Left renal pelvis (tissue), 4 donors: ENCODE measurements at regions not wholly inside any gene's neighbourhood (a gene's known extent, or its start where the extent isn't known, plus 50 kb on each side); places are given as distances from the start of the nearest gene placed in this dataset.

Source experiments
- DNase-seq, 4 donors: peaks; one replicate each; pipeline ENCODE4 v3.0.0-alpha.2; 2013; ENCODE audit warnings: low read depth in 4 of 4, low spot score in 3 of 4

DNA sequence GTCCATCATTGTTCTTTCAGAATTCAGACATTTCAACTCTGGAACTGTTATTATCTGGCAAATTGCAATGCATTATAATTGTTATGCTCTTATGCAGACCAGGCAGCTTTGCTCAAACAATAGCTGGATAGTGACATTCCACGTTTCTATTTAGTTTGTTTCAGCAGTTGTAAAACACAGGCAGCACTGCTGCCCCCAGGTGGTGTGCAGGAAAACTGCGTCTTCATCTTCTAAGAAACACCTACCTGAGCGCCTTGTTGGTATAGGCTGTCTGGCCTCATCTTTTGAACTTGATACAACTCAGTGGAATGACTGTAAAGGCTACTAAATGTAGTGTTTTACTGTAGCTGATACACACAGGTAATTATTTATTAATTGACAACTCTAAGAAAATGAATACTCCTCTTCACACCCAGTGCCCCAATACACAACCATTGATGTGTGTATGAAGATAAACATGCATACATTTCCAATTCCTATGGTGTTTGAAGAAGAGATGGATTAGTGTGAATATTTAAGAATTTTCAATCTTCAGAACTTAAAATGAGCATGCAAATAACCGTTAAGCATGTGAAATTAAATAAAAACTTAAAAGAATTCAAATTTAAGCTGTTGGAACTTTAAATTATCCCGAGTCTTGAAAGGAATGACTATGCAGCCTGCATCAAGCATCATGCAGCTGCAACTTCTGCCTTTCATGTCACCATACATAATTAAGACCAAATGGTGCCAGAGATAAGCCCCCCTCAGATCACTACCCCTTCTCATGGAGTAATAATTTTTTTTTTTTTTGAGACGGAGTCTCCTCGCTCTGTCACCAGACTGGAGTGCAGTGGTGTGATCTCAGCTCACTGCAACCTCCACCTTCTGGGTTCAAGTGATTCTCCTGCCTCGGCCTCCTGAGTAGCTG, 85.6 kb downstream of the CD8B2 start:
- no peak for DNase-seq

DNA sequence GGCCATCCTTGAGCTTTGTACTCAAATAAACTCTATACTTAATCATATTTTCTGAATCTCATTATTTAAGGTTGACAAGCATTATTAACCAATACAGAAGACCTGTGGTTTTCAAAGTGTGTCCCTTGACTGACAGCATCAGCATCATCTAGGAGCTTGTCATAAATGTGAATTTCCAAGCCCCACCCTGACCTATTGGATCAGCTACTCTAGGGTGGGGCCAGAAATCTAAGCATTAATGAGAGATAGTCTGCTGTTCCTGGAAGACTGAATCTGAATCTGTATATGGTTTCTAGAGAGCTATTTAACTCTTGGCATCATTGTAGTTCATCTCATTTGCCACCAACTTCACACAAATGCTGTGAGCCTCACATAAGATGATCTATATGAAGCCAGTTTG, 86.6 kb downstream of the CD8B2 start:
- DNase-seq = no peak

DNA sequence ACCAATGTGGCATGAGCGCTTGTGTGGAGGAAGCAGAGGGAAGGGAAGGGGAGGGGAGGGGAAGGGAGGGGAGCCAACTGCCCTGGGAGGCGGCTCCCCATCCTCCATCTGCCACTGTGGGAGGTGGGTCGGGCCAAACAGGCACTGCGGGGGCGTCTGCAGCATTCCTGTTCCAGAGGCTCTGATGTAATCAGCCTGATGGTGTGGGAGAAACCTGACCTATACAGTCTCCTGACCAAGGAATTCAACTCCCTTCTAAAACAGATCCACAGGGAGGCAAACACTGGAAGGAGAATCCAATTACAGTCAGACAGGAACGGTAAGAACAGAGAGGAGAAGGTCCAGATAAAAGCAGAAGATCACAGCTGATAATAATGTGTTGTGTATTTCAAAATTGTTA, 88.8 kb downstream of the CD8B2 start:
- peak; percentile 68 to 83 (median 72) for DNase-seq

DNA sequence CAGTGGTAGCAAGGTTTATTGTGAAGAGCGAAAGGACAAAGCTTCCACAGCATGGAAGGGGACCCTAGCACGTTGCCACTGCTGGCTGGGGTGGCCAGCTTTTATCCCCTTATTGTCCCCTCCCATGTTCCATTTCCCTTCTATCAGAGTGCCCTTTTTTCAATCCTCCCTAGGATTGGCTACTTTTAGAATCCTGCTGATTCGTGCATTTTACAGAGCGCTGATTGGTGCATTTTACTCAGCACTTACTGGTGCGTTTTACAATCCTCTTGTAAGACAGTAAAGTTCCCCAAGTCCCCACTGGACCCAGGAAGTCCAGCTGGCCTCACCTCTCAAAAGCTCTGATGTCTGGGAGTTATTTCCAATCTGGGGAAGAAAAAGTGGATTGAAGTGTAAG, 90.1 kb downstream of the CD8B2 start:
- DNase-seq = no peak

DNA sequence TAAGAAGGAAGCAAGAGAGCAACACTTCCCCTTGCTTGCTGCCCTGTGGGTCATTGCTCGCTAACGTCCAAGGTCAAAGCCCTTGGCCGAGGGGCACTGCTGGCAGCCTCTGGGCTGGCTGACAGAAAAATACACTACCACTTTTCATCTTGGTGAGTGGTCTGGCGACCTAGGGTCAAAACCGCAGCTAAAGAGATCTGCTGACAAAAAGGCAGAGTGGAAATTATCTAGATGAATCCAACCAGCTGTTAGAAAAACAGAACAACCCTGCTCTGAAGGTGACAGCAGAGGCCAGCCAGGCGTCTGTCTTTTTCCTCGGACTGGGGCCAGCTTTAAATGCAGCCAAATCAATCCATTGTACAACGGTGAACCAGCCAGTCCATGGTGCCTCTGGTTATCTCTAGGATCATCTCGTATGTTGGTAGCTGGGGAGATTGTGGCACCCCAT, 92.6 kb downstream of the CD8B2 start:
- no peak for DNase-seq

DNA sequence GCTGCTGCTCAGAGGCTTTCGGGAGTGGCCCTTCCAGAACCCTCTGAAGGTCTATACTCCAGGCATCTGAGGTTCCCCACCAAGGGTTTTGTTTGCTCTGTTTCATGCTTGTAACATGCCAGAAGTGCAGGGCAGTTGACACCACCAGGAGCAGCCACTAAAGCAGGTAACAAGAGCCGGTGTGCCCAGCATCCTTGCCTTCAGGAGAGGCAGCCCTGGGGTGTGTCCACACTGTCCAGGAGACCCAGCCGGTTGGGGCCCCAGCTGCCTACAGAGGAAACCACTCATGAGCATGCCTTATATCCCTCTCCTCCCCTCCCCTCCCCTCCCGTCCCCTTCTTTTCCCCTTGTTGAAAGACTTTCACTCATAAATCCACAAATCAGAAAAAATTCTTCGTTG, 93.1 kb downstream of the CD8B2 start:
- no peak for DNase-seq

DNA sequence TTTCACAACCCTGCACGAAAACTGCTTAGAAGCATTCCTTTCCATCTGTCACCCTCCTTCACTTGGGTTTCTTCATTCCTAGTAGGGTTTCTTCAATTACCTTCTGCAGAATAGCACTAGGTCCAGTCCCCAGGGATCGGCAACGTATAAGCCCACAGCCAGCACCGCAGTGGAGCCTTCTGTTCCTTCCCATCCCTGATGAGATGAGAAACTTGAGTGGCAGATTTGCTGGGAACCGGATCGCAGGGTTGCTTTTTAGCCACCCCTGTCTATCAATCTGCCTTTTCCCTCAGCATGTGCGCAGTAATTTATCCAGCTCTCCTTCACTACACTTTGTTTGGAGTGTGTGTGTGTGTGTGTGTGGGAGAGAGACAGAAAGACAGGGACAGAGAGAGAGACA, 94.2 kb downstream of the CD8B2 start:
- DNase-seq = no peak

DNA sequence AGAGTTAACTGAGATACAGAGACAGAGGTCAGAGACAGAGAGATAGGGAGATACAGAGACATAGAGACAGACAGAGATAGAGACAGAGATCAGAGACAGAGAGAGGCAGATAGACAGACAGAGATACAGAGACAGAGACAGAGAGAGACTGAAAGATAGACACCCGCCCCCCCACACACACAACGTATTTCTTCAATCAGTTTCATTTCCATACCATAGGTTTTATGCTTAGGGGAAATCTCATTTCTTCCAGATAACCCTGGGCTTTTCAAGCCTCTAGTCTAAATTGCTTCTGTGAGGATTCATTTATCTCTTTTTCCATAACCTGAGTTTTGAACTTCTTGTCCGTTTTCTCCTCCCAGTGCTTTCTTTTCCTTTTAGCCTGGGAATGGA, 94.6 kb downstream of the CD8B2 start:
- no peak for DNase-seq

DNA sequence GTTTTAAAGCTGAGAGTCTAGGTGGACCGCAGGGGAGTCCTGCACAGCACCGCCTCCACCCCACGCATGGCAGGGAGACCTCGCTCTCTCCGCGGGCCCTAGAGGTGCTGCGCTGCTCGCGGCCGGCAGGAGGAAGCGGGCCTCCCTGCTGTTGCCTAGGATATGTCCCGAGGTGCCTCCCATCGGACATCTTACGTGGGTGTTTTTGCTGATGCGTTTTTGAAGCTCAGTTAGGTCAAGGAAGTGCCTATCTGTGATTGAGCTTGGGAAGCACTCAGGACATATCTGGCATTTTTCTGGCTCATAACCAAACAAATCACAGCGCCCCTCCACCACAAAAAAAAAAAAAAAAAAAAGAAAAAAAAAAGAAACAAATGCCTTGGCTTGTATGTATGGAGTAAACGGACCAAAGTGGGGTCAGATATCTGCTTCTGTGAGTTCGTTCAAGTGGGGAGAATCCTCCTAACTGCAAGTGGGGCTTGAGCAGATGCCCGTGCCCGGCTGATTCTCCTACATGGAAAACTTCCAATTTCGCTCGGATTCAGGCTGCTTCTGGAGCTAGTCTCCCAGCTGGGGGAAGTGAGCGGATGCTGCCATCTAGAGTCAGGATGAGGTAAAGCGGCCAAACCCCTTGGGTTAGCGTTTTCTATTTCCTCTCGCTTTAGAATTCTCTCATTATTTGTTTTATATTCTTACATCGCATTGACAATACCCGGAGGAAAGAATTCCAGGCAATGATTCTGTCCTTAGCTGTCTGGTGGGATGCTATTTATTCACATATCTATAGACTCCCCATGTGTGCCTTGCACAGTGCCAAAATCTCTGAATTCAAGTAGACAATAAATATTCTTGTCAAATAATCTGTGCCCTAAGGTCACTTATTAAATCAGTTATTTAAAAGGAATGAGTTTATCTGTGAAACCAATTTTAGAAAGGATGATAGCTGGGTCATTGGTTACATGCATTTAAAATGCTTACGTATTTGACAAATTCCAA, 95.3 kb downstream of the CD8B2 start:
- peak; percentile 71 to 83 (median 78) for DNase-seq

DNA sequence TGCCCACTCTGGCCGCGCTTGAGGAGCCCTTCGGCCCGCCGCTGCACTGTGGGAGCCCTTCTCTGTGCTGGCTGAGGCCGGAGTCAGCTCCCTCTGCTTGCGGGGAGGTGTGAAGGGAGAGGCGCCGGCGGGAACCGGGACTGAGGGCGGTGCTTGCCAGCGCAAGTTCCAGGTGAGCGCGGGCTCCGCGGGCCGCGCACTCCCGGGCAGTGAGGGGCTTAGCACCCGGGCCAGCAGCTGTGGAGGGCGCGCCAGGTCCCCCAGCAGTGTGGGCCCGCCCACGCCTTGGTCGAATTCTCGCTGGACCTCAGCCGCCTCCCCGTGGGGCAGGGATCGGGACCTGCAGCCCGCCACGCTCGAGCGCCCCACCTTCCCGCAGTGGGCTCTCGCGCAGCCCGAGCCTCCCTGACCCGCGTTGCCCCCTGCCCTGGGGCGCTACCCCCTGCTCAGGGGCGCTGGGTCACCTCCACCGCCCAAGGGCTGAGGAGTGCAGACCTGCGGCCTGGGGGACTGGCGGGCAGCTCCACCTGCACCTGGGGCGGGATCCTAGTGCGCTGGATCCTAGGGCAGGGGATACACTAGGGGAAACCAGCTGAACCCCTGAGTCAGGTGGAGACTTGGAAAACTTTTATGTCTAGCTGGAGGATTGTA, 97.3 kb downstream of the CD8B2 start:
- DNase-seq = no peak

DNA sequence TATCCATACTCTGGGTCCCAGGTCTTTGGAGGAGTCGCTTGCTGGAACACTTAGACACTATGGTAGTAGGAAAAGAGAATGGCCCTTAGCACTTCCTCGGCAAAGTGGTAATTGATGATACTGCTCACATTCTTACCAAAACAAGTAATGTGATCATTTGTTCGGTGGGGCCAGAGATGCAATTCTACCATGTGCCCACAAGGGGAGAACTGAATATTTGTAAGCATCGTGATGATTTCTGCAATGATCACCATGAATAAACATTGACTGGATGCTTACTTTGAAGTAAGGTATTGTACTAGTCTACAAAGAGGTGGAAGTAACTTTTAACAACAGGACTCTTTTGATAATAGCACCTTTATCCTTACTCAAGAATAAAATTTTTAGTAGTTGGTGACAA, 109.7 kb downstream of the CD8B2 start:
- DNase-seq = no peak

DNA sequence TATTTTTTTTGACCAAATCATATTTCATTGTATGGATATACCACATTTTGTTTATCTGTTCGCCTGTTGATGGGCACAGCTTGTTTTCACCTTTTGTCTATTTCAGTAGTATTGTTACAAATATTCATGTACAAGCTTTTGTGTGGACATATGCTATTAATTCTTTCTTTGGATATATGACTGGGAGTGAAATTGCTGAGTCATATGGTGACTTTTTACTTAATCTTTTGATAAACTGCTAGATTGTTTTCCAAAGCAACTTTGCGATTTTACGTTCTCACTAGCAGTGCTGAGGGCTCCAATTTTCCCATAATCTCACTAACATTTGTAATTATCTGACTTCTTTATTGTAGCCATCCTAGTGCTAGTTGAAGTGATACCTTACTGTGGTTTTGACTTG, 112.4 kb downstream of the CD8B2 start:
- DNase-seq = no peak

DNA sequence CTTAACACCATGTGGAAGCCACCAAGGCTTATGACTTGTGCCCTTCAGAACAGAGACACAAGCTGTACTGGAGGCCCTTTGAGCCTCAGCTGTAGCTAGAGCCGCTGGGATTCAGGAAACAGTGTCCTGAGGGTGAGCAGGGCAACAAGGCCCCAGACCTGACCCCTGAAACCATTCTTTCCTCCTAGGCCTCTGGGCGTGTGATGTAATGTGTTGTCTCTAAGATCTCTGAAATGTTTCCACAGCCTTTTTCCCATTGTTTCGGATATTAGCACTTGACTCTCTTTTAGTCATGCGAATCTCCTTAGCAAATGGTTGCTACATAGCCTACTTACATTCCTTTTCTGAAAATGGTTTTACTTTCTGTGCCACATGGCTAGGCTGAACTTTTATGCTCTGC, 114.9 kb downstream of the CD8B2 start:
- no peak for DNase-seq

DNA sequence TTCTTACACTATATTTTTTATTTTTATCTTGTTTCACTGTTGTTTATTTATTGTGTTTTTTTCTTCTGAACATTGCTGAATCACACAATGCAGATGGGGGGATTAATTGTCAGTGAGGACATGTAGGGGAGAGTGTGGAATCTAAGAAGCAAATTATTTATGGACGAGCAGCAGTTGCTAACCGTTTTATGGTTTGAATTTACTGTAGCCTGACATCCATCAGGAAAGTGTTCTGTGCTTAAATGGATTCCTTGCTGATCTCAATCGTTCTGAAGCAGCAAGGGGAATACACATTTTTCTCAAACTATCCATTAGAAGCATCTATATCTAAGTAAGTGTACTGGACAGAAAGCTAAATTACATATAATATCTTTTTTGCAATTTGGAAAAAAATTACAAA, 119.5 kb downstream of the CD8B2 start:
- DNase-seq = no peak

DNA sequence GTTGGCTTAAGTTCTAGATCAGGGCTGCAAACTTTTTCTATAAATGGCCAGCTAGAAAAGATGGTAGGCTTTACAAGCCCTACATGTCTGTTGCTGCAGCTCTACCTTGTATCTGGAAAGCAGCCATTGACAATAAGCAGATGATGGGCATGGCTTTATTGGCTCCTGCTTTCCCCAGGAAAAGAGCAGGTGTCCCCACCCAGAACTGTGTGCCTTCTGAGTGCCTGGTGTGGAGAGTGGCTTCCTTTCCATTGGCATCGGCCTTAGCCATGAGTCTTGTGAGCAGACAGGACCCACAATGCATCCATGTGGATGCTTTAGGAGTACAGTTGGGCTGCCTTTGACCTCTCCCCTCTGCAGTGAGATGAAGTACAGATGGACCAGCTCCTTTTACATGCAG, 120.2 kb downstream of the CD8B2 start:
- peak in 1 of 4 donors; percentile 16 for DNase-seq

DNA sequence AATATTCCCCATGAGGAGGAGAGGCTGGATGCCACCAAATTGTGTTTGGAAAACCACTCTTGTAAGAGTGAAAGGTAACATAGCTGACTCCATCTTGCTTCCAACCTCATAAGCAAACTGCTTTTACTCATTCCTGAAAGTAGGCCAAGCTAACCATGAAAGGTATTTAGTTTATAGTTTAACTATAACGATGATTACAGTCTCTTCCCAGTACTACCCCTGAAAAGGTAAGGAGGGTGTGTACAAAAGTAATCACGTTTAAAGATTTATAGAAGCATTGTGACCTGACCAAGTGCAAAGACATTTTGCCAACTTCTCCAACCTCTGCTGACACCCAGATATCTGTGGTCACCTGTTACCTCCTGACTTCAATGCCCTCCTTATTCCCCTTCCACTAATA, 122.6 kb downstream of the CD8B2 start:
- DNase-seq = no peak

DNA sequence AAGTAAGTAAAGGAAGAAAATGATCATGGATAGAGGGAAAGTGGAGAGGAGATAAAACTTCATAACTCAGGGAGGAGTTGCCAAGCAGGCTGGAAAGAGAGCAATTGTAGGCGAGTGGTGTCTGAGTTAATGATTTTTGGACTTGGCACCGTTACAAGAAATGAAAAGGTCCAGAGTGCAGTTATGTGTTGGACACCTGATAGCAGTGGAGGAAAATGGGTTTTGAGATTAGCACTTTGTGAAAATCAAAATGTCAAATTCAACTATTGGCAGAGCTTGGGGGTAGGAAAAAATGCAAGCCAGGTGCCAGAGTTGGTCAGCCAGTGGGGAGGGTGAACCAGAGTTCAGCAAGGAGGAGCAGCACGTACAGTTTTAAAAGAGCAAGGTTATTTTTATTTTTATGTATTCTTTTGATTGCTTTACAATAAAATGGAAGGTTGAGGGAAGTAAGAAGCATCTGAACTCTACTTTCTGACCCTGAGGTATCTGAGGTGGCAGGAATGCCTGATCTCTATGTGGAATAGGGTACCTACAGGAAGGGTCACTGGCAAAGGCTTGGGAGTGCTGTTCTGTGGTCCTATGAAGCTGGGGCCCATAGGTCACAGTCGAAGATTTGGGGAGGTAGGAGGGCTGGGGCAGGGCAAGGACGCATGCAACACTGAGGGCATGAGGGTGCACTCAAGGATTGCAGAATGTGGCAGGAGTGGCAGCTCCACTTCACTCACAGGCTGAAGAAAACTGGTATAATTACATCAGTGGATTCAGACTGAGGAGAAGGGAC, 127.5 kb downstream of the CD8B2 start:
- DNase-seq = peak in 3 of 4 donors; percentile 18 to 36 (median 28)

DNA sequence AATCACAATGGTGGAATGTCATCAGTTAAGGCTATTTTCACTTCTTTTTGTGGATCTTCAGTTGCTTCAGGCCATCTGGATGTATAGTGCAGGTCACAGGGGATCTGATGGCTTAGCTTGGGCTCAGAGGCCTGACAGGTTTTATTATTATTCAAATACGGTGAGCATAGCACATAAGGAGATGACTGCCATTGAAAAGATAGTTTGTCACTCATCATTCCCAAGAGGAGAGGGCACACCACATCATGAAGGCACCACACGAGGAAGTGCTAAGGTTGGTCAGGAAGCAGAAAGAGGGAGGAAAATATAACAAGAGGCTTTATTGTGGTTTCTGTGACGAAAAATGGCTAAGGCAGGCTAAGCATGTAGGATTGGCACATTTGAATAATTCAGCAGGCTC, 131.4 kb downstream of the CD8B2 start:
- DNase-seq = no peak

DNA sequence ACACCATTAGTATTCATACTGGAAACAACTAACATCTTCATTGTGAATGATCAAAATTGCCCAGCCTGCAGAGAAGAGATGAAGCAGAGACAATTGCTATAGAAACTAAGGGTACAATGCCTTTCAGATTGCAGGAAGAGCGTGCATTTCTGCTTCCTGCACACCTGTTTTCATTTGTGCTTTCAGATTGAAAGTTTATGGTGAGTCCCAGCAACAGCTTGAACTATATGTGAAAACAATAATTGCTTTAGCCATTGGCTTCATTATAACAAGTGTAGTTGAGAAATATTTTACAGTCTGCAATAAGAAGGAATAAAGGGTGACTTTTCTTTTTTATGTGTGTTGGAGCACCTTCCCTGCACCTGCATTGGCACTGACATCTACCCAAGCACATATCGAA, 136.3 kb downstream of the CD8B2 start:
- DNase-seq = no peak

DNA sequence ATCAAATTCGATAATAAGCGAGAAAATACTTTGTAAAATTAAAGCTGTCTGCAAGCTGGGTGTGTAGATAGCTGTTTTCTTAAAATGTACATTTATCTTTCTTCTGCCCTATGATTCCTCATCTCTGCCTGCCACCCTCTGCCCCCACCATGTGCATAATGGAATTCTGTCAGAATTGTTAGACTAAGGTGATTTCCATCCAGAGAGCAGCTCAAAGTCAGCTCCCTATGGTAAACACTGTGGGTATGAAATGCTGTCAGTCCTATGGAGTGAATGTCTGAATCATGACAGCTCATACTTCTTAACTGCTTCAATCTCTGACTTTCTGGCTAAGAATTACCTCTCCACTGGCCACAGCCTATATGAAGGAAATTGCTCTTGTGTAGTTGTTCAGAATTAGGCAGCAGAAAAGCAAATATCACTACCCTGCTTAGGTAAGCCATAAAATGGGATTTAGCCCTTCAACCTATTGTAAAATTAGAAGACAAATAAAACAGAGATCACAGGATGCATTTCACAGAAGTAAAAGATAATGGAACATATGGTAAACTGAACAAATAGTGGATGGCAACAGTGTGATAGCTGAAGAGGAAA, 137.7 kb downstream of the CD8B2 start:
- DNase-seq = no peak
